Naive thymus-derived CD4-positive, alpha-beta T cell (primary cell): ENCODE measurements at regions not wholly inside any gene's neighbourhood (a gene's known extent, or its start where the extent isn't known, plus 50 kb on each side); places are given as distances from the start of the nearest gene placed in this dataset.

Experiments
- ATAC-seq: fragments of 150-1000 bp; cut with Tn5 transposase; 2 replicates; pipeline ENCODE4 v1.10.0; 2021; ENCODE audit warnings: mild to moderate bottlenecking, moderate library complexity
- CTCF ChIA-PET: fragments of 350-600 bp; sonication (Branson Sonifier 250); formaldehyde crosslinking; loops from one replicate; lab custom pipeline; 2021; ENCODE audit warnings: antibody characterized with exemption; lab: Charles Lee
- POLR2A ChIA-PET: fragments of 350-600 bp; sonication (Branson Sonifier 250); formaldehyde crosslinking; loops from one replicate; lab custom pipeline; 2021; ENCODE audit warnings: antibody characterized with exemption, inconsistent platforms; lab: Charles Lee
- DNase-seq, 9 donors: peaks; one replicate each; pipeline versions ENCODE4 v3.0.0 to v3.0.0-alpha.2; 2020 to 2022; ENCODE audit warnings: mixed read lengths in 1 of 9
- H3K27ac ChIP-seq: one replicate; pipeline ENCODE4 v1.7.0; 2013; ENCODE audit warnings: mild to moderate bottlenecking, low read depth, low read length, moderate library complexity
- H3K27me3 ChIP-seq, 2 donors: one replicate each; pipeline ENCODE4 v1.7.0; 2013; ENCODE audit warnings: low read length in 2 of 2, mild to moderate bottlenecking in 2 of 2, moderate library complexity in 2 of 2; ENCODE audit not compliant: control insufficient read depth in 2 of 2, insufficient read depth in 2 of 2
- H3K36me3 ChIP-seq, 3 experiments: 1 replicate in 2 of 3; 2 replicates in 1 of 3; pipeline ENCODE4 v1.7.0; 2013; ENCODE audit warnings: low read length in 3 of 3, mild to moderate bottlenecking in 3 of 3, moderate library complexity in 1 of 3; ENCODE audit not compliant: insufficient read depth in 3 of 3, control insufficient read depth in 2 of 3
- H3K4me1 ChIP-seq, 2 donors: one replicate each; pipeline ENCODE4 v1.7.0; 2013; ENCODE audit warnings: low read length in 2 of 2, mild to moderate bottlenecking in 2 of 2, moderate library complexity in 1 of 2; ENCODE audit not compliant: control insufficient read depth in 2 of 2, insufficient read depth in 2 of 2
- H3K4me3 ChIP-seq: 2 replicates; pipeline ENCODE4 v1.7.0; 2013; ENCODE audit warnings: mild to moderate bottlenecking, low read length
- H3K9me3 ChIP-seq, 3 experiments: 1 replicate in 2 of 3; 2 replicates in 1 of 3; pipeline ENCODE4 v1.7.0; 2013; ENCODE audit warnings: low read length in 3 of 3; ENCODE audit not compliant: control insufficient read depth in 2 of 3
- H3K27ac Mint-ChIP-seq, 9 donors: one replicate each; pipeline ENCODE4 v1.8.0; 2020 to 2022; ENCODE audit warnings: mixed read lengths in 9 of 9, mild to moderate bottlenecking in 8 of 9, moderate library complexity in 5 of 9, inconsistent platforms in 2 of 9
- H3K27me3 Mint-ChIP-seq, 5 donors: one replicate each; pipeline ENCODE4 v1.8.0; 2021 to 2022; ENCODE audit warnings: mixed read lengths in 5 of 5, mild to moderate bottlenecking in 1 of 5
- H3K36me3 Mint-ChIP-seq, 5 donors: one replicate each; pipeline ENCODE4 v1.8.0; 2020 to 2022; ENCODE audit warnings: mixed read lengths in 5 of 5, mild to moderate bottlenecking in 3 of 5, inconsistent platforms in 1 of 5
- H3K4me1 Mint-ChIP-seq, 7 donors: one replicate each; pipeline ENCODE4 v1.8.0; 2020 to 2022; ENCODE audit warnings: mixed read lengths in 7 of 7, mild to moderate bottlenecking in 3 of 7, inconsistent platforms in 1 of 7
- H3K4me3 Mint-ChIP-seq, 10 donors: one replicate each; pipeline ENCODE4 v1.8.0; 2020 to 2022; ENCODE audit warnings: mild to moderate bottlenecking in 10 of 10, mixed read lengths in 10 of 10, moderate library complexity in 6 of 10, inconsistent platforms in 2 of 10
- H3K9me3 Mint-ChIP-seq, 11 donors: one replicate each; pipeline ENCODE4 v1.8.0; 2020 to 2022; ENCODE audit warnings: mixed read lengths in 11 of 11, mild to moderate bottlenecking in 4 of 11, inconsistent platforms in 1 of 11, moderate library complexity in 1 of 11
- intact Hi-C, 2 donors: fragments of 100-400 bp; cut with micrococcal nuclease; formaldehyde crosslinking; loops; one replicate each; pipeline ENCODE4 v1.15.1; 2023

DNA sequence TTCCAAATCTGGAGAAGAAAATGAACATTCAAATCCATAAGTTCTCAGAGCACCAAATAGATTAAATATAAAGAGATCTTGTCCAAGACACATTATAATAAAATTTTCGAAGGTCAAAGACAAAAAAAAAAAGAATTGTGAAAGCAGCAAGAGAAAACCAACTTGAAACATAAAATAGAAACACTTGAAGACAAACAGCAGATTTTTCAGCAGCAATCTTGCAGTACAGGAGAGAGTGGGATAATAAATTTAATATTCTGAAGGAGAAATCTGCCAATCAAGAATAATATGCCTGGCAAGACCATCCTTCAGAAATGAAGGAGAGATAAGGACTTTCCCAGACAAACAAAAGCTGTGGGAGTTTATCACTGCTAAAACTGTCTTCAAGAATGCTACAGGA lies 150.5 kb upstream of the COL8A1 start:
- Histone ChIP-seq H3K4me1 (no peaks in the 10 kb centered on the region), H3K27ac (no peak overlapping the region), H3K9me3 (peaks cover 0 to 12% (median 0%) of the 10 kb centered on the region in 3 experiments), H3K4me3 (no peak overlapping the region), H3K27me3 (no peaks in the 10 kb centered on the region), H3K36me3 (no peaks in the 10 kb centered on the region)
- peaks cover 0 to 3% (median 0%) of the 10 kb centered on the region in 5 donors for H3K27me3 Mint-ChIP-seq
- no peak for ATAC-seq
- ChIA-PET CTCF (no interaction called here), POLR2A (no interaction called here)
- H3K4me1 Mint-ChIP-seq, result no peaks in the 10 kb centered on the region
- no peak overlapping the region for H3K27ac Mint-ChIP-seq
- peaks cover 0 to 36% (median 22%) of the 10 kb centered on the region in 11 donors for H3K9me3 Mint-ChIP-seq
- H3K4me3 Mint-ChIP-seq, result no peak overlapping the region
- intact Hi-C loops, result no loop called here
- H3K36me3 Mint-ChIP-seq, result peaks cover 0 to 8% (median 0%) of the 10 kb centered on the region in 5 donors
- DNase-seq, result no peak

DNA sequence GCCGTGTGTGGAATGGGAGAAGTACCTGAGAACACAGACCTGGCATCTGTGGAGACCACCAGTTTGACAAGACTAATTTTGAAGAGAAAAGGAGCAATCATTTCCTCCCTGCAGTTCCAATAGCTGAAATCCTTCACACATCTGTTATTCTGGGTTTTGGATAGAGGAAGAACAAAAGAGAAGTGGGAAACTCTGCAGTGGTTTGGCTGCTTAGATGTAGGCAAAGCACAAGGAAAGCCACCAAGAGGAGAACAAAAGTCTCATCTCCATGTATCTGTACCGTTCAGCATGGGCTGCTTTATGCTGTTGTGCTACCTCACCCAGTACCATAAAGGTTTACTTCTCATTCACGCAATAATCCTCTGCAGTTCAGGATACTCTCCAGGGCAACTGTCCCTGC lies 153.1 kb upstream of the COL8A1 start:
- intact Hi-C loops, result no loop called here

DNA sequence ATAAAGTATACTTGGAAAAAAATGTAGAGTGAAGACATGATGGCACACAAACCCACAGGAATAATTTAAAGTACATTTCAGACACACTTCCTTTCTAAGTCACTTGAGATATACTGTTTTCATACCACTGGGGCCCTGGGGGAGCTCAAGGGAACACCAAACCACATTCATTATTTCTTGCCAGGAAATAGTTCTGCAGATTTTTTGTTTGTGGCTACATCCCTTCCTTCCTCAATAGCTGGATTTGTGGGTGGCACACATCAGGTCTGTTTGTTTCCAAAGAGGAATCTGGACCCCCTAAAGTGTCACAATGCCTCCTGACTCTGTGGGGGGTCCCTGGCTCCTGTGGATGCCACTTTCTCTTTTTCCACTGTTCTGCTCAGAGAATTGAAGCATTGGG lies 153.5 kb upstream of the COL8A1 start:
- Histone ChIP-seq H3K9me3 (peaks cover 0 to 12% (median 0%) of the 10 kb centered on the region in 3 experiments), H3K27me3 (no peaks in the 10 kb centered on the region), H3K4me1 (no peaks in the 10 kb centered on the region), H3K4me3 (no peak overlapping the region), H3K27ac (no peak overlapping the region), H3K36me3 (no peaks in the 10 kb centered on the region)
- H3K27ac Mint-ChIP-seq, result no peak overlapping the region
- ATAC-seq (no peak), DNase-seq (no peak)
- intact Hi-C loops, result no loop called here
- peaks cover 0 to 3% (median 0%) of the 10 kb centered on the region in 5 donors for H3K27me3 Mint-ChIP-seq
- peaks cover 0 to 8% (median 0%) of the 10 kb centered on the region in 5 donors for H3K36me3 Mint-ChIP-seq
- H3K9me3 Mint-ChIP-seq, result peaks cover 0 to 28% (median 18%) of the 10 kb centered on the region in 11 donors
- ChIA-PET POLR2A (no interaction called here), CTCF (no interaction called here)
- H3K4me3 Mint-ChIP-seq, result no peak overlapping the region
- H3K4me1 Mint-ChIP-seq, result no peaks in the 10 kb centered on the region

More for the DNA sequence above, 153.1 kb upstream of the COL8A1 start:
- peaks cover 0 to 30% (median 18%) of the 10 kb centered on the region in 11 donors for H3K9me3 Mint-ChIP-seq
- no peak overlapping the region for H3K27ac Mint-ChIP-seq
- Histone ChIP-seq H3K4me1 (no peaks in the 10 kb centered on the region), H3K27ac (no peak overlapping the region), H3K4me3 (no peak overlapping the region), H3K27me3 (no peaks in the 10 kb centered on the region), H3K9me3 (peaks cover 0 to 12% (median 0%) of the 10 kb centered on the region in 3 experiments), H3K36me3 (no peaks in the 10 kb centered on the region)
- H3K27me3 Mint-ChIP-seq, result peaks cover 0 to 3% (median 0%) of the 10 kb centered on the region in 5 donors
- ATAC-seq (no peak), DNase-seq (no peak)
- peaks cover 0 to 8% (median 0%) of the 10 kb centered on the region in 5 donors for H3K36me3 Mint-ChIP-seq
- no peak overlapping the region for H3K4me3 Mint-ChIP-seq
- H3K4me1 Mint-ChIP-seq, result no peaks in the 10 kb centered on the region
- ChIA-PET CTCF (no interaction called here), POLR2A (no interaction called here)

DNA sequence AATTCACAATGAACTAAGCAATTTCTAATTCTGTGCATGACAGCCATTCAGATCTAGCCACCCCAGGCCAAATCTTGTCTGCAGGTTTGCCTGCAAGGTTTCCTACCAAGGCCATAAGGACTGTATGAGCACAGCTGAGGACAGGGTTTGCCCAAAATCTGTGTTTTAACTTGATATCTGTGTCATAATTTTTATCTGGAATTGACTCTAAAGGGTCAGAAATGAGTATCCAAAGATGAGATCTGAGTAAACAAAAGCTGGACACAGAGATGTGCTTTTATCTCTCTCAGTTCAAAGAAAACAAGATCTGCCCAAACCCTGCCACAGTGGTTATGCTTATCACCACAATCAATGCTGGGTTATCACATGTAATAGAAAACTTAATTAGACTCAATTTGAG lies 154.6 kb upstream of the COL8A1 start:
- no peak for DNase-seq
- POLR2A ChIA-PET, result no interaction called here
- Mint-ChIP-seq H3K27ac (no peak overlapping the region), H3K36me3 (peaks cover 0 to 8% (median 0%) of the 10 kb centered on the region in 5 donors), H3K9me3 (peaks cover 0 to 25% (median 13%) of the 10 kb centered on the region in 11 donors), H3K4me1 (no peaks in the 10 kb centered on the region), H3K27me3 (peaks cover 0 to 3% (median 0%) of the 10 kb centered on the region in 5 donors), H3K4me3 (no peak overlapping the region)
- Histone ChIP-seq H3K27me3 (no peaks in the 10 kb centered on the region), H3K4me1 (no peaks in the 10 kb centered on the region), H3K27ac (no peak overlapping the region), H3K36me3 (no peaks in the 10 kb centered on the region), H3K4me3 (no peak overlapping the region), H3K9me3 (peaks cover 0 to 12% (median 0%) of the 10 kb centered on the region in 3 experiments)
- CTCF ChIA-PET, result no interaction called here
- no peak for ATAC-seq
- intact Hi-C loops, result no loop called here

DNA sequence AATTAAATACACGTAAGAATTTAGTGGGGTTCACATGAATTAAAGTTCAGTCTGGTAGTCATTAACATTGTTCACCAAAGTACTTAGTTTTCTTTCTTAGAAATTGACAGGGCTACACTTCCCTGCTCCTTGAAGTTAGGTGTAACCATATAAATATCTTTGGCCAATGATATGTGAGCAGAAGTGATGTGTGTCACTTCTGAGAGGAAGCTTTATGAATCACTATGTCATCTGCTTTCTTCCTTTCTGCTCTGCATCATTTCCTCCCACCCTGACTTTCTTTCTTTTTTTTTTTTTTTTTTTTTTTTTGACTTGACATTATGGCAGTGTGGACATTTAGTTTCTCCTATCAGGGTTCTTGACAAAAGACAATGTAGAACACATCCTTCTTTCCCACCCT lies 156.2 kb upstream of the COL8A1 start:
- Mint-ChIP-seq H3K4me1 (no peaks in the 10 kb centered on the region), H3K4me3 (no peak overlapping the region), H3K27me3 (peaks cover 0 to 3% (median 0%) of the 10 kb centered on the region in 5 donors), H3K9me3 (peaks cover 0 to 21% (median 3%) of the 10 kb centered on the region in 11 donors), H3K27ac (no peak overlapping the region), H3K36me3 (no peaks in the 10 kb centered on the region)
- Histone ChIP-seq H3K27ac (no peak overlapping the region), H3K36me3 (no peaks in the 10 kb centered on the region), H3K4me3 (no peak overlapping the region), H3K9me3 (peaks cover 0 to 8% (median 0%) of the 10 kb centered on the region in 3 experiments), H3K27me3 (no peaks in the 10 kb centered on the region), H3K4me1 (no peaks in the 10 kb centered on the region)
- intact Hi-C loops, result no loop called here
- DNase-seq (no peak), ATAC-seq (no peak)
- CTCF ChIA-PET, result no interaction called here
- POLR2A ChIA-PET, result no interaction called here

DNA sequence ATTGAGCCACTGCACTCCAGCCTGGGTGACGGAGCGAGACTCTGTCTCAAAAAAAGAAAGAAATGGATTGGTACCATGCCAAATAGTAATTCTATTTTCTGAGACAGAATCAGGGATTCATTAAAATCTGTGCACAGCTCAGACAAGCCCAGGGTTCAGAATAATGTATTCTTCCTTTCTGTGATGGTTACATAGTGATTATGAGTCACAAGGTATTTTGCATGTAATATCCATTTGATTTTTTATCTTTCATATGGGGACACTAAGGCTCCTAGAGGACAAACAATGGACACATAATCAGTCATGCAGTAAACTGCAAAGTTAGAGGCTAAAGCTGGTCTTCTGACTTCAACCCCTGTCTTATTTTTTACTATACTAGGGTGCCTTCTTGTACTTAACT lies 156.8 kb upstream of the COL8A1 start:
- Histone ChIP-seq H3K27ac (no peak overlapping the region), H3K27me3 (no peaks in the 10 kb centered on the region), H3K4me1 (no peaks in the 10 kb centered on the region), H3K9me3 (peaks cover 0 to 2% (median 0%) of the 10 kb centered on the region in 3 experiments), H3K4me3 (no peak overlapping the region), H3K36me3 (no peaks in the 10 kb centered on the region)
- H3K4me3 Mint-ChIP-seq, result no peak overlapping the region
- ChIA-PET CTCF (no interaction called here), POLR2A (no interaction called here)
- H3K27ac Mint-ChIP-seq, result no peak overlapping the region
- intact Hi-C loops, result no loop called here
- H3K9me3 Mint-ChIP-seq, result peaks cover 0 to 21% (median 3%) of the 10 kb centered on the region in 11 donors
- ATAC-seq (no peak), DNase-seq (no peak)
- peaks cover 0 to 2% (median 0%) of the 10 kb centered on the region in 5 donors for H3K27me3 Mint-ChIP-seq
- H3K36me3 Mint-ChIP-seq, result no peaks in the 10 kb centered on the region
- H3K4me1 Mint-ChIP-seq, result no peaks in the 10 kb centered on the region

DNA sequence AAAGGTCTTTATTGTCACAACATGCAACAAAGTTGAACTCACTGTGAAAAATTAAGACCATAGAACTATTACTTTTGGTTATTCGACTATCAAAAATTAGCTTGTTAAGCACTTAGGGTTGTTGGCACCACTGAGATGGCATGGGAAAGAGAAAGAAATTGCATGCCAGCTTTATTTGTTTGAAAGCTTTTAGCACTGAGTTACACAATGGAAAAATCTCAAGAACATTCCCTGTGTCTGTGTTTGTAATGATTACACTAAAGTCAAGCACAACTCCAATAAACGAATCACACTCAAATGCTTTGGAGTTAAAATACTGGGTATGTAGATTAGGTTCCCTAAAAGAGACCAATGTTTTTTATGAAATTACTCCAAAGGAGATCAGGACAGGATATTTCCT lies 158.6 kb upstream of the COL8A1 start:
- Mint-ChIP-seq H3K9me3 (peaks cover 0 to 18% (median 3%) of the 10 kb centered on the region in 11 donors), H3K36me3 (no peaks in the 10 kb centered on the region), H3K4me3 (no peak overlapping the region), H3K4me1 (no peaks in the 10 kb centered on the region), H3K27ac (no peak overlapping the region), H3K27me3 (no peaks in the 10 kb centered on the region)
- Histone ChIP-seq H3K36me3 (no peaks in the 10 kb centered on the region), H3K4me1 (no peaks in the 10 kb centered on the region), H3K4me3 (no peak overlapping the region), H3K9me3 (no peaks in the 10 kb centered on the region), H3K27ac (no peak overlapping the region), H3K27me3 (no peaks in the 10 kb centered on the region)
- ChIA-PET CTCF (interaction anchor here (0.9 kb wide), 1 partner anchor 9 kb away, joined by 3 read pairs; no protein-coding TSS in a partner anchor), POLR2A (no interaction called here)
- intact Hi-C loops, result no loop called here
- DNase-seq, result no peak
- ATAC-seq, result no peak
